K562 (cell line): ENCODE measurements at regions not wholly inside any gene's neighbourhood (a gene's known extent, or its start where the extent isn't known, plus 50 kb on each side); places are given as distances from the start of the nearest gene placed in this dataset.

Experiments
- CAMTA2 ChIP-seq: fragments of 250-450 bp; sonication (Bioruptor Pico); conservative IDR thresholded peaks from 2 replicates; pipeline ENCODE4 v1.5.1; 2022
- FOXK2 ChIP-seq, 2 experiments: fragments of 450-650 bp; IDR thresholded peaks in 1 of 2; conservative IDR thresholded peaks in 1 of 2; 2 replicates each; pipeline ENCODE4 v1.6.1; 2016; ENCODE audit warnings: low read depth in 2 of 2, mild to moderate bottlenecking in 1 of 2
- NFE2L1 ChIP-seq: fragments of 450-650 bp; IDR thresholded peaks from 2 replicates; pipeline ENCODE4 v1.6.1; 2016; ENCODE audit warnings: missing genetic modification characterization, low read depth, mild to moderate bottlenecking, missing compliant biosample characterization, moderate library complexity, borderline replicate concordance
- RAD21 ChIP-seq, 2 experiments: fragments of 250-450 bp in 1 of 2; fragments of 450-650 bp in 1 of 2; sonication (Bioruptor Pico) in 1 of 2; formaldehyde crosslinking in 1 of 2; IDR thresholded peaks in 1 of 2; conservative IDR thresholded peaks in 1 of 2; 2 replicates each; pipeline versions ENCODE4 v1.4.0 to v1.8.0; 2020 to 2022; ENCODE audit warnings: mild to moderate bottlenecking in 2 of 2, moderate library complexity in 1 of 2
- SIN3B ChIP-seq: fragments of 450-650 bp; IDR thresholded peaks from 2 replicates; pipeline ENCODE4 v1.6.1; 2017; ENCODE audit warnings: low read depth, mild to moderate bottlenecking, moderate library complexity
- TF ChIP-seq, protein P1 (sequence below), 2 experiments: IDR thresholded peaks in 1 of 2; conservative IDR thresholded peaks in 1 of 2; 2 replicates each; pipeline ENCODE4 v1.6.1; 2016; ENCODE audit warnings: low read depth in 2 of 2, mild to moderate bottlenecking in 1 of 2, missing compliant biosample characterization in 1 of 2, missing genetic modification characterization in 1 of 2, moderate library complexity in 1 of 2
- TF ChIP-seq, protein P2 (sequence below): fragments of 450-650 bp; formaldehyde crosslinking; IDR thresholded peaks from 2 replicates; pipeline ENCODE4 v1.4.0; 2020; ENCODE audit warnings: mild to moderate bottlenecking

DNA sequence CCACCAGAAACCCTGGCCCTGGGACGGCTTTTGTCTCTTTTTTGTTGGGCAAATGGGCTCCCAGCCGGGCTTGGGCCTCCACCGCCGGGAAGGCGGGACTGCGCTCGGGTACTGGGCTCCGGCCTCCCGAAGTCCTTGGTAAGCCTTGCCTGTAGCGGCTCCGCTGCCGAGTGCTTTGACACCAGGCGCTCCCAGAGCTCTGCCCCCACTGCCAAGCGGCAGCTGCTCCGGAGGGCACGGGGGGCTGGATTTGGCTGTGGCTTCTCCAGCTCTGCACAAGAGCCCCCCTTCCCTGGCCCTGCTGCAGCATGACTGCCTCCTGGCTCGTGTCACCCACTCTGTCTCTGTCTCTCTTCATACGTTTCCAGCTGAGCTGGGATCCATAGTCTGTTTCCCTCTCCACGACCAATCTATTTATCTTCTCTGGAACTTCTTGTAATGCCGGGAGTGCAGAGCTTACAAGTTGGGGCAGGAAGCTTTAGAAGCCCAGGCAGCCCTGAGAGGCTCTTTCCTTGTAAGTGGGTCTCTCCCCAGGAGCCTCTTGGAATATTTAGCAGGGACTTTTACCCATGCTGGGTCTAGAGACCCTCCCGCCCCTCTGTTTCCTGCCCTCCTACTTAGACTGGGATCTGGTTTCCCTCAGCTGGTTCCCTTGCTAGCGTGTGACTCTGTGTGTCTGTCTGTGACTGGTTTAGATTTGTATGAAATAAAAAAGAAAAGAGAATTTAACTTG is 246.9 kb upstream of the GSE1 start (continued):
- TF ChIP-seq, protein P1, sequence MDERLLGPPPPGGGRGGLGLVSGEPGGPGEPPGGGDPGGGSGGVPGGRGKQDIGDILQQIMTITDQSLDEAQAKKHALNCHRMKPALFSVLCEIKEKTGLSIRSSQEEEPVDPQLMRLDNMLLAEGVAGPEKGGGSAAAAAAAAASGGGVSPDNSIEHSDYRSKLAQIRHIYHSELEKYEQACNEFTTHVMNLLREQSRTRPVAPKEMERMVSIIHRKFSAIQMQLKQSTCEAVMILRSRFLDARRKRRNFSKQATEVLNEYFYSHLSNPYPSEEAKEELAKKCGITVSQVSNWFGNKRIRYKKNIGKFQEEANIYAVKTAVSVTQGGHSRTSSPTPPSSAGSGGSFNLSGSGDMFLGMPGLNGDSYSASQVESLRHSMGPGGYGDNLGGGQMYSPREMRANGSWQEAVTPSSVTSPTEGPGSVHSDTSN (CRISPR knock-in tag; IDR thresholded peaks at IDR 0.05; ENCODE audit: low read depth) = no peak
- TF ChIP-seq, protein P1 (tag; conservative IDR thresholded peaks at IDR 0.05; ENCODE audit: low read depth) = no peak
- no peak for TF ChIP-seq CAMTA2 (CRISPR knock-in tag)
- TF ChIP-seq, protein P2, sequence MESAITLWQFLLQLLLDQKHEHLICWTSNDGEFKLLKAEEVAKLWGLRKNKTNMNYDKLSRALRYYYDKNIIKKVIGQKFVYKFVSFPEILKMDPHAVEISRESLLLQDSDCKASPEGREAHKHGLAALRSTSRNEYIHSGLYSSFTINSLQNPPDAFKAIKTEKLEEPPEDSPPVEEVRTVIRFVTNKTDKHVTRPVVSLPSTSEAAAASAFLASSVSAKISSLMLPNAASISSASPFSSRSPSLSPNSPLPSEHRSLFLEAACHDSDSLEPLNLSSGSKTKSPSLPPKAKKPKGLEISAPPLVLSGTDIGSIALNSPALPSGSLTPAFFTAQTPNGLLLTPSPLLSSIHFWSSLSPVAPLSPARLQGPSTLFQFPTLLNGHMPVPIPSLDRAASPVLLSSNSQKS = no peak
- no peak for TF ChIP-seq NFE2L1 (tag)
- TF ChIP-seq FOXK2 (conservative IDR thresholded peaks at IDR 0.05 in 1 of 2, IDR thresholded peaks at IDR 0.05 in 1 of 2; ENCODE audit: low read depth in 2 of 2) = no peak
- no peak for TF ChIP-seq RAD21 (CRISPR knock-in tag; conservative IDR thresholded peaks at IDR 0.05 in 1 of 2, IDR thresholded peaks at IDR 0.05 in 1 of 2)
- TF ChIP-seq SIN3B = no peak
